ENCODE measurements at regions not wholly inside any gene's neighbourhood (a gene's known extent, or its start where the extent isn't known, plus 50 kb on each side); places are given as distances from the start of the nearest gene placed in this dataset.

- TF ChIP-seq, protein P1, sequence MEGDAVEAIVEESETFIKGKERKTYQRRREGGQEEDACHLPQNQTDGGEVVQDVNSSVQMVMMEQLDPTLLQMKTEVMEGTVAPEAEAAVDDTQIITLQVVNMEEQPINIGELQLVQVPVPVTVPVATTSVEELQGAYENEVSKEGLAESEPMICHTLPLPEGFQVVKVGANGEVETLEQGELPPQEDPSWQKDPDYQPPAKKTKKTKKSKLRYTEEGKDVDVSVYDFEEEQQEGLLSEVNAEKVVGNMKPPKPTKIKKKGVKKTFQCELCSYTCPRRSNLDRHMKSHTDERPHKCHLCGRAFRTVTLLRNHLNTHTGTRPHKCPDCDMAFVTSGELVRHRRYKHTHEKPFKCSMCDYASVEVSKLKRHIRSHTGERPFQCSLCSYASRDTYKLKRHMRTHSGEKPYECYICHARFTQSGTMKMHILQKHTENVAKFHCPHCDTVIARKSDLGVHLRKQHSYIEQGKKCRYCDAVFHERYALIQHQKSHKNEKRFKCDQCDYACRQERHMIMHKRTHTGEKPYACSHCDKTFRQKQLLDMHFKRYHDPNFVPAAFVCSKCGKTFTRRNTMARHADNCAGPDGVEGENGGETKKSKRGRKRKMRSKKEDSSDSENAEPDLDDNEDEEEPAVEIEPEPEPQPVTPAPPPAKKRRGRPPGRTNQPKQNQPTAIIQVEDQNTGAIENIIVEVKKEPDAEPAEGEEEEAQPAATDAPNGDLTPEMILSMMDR (IDR thresholded peaks at IDR 0.05) = no peak
- no peak for TF ChIP-seq POLR2A (IDR thresholded peaks at IDR 0.05)
Measured at GRCh38 chr12:115049614-115050013, 365.6 kb upstream of the TBX3 start.

Measured in thyroid gland (tissue), 4 donors.